ENCODE measurements at regions not wholly inside any gene's neighbourhood (a gene's known extent, or its start where the extent isn't known, plus 50 kb on each side); places are given as distances from the start of the nearest gene placed in this dataset.

- no peak for DNase-seq (ENCODE audit: low read depth)
- TF ChIP-seq CTCF (IDR thresholded peaks at IDR 0.05; ENCODE audit: low read depth, low read length, missing control alignments): no peak
- no peak overlapping the region for H3K4me3 ChIP-seq (ENCODE audit: low read depth, low read length)
Measured at GRCh38 chr15:35743321-35743720, 197.4 kb upstream of the DPH6 start.

- TF ChIP-seq CTCF (IDR thresholded peaks at IDR 0.05; ENCODE audit: low read depth, low read length, missing control alignments): no peak
- DNase-seq (ENCODE audit: low read depth): no peak
- H3K4me3 ChIP-seq (ENCODE audit: low read depth, low read length): no peak overlapping the region
Measured at GRCh38 chr15:35746121-35746520, 200.2 kb upstream of the DPH6 start.

GRCh38 chr15:35748105-35748504, 202.1 kb upstream of the DPH6 start:
- DNase-seq (ENCODE audit: low read depth): no peak
- no peak overlapping the region for H3K4me3 ChIP-seq (ENCODE audit: low read depth, low read length)
- no peak for TF ChIP-seq CTCF (IDR thresholded peaks at IDR 0.05; ENCODE audit: low read depth, low read length, missing control alignments)

- H3K4me3 ChIP-seq (ENCODE audit: low read depth, low read length): no peak overlapping the region
- no peak for TF ChIP-seq CTCF (IDR thresholded peaks at IDR 0.05; ENCODE audit: low read depth, low read length, missing control alignments)
- DNase-seq (ENCODE audit: low read depth): no peak
Measured at GRCh38 chr15:35750051-35750450, 204.1 kb upstream of the DPH6 start.

- peak; percentile 19 for DNase-seq (ENCODE audit: low read depth)
- peak; percentile 83 for TF ChIP-seq CTCF (IDR thresholded peaks at IDR 0.05; ENCODE audit: low read depth, low read length, missing control alignments)
- H3K4me3 ChIP-seq (ENCODE audit: low read depth, low read length): no peak overlapping the region
Measured at GRCh38 chr15:35751413-35752133, 205.6 kb upstream of the DPH6 start.

GRCh38 chr15:35752134-35752466, 206.1 kb upstream of the DPH6 start:
- no peak overlapping the region for H3K4me3 ChIP-seq (ENCODE audit: low read depth, low read length)
- no peak for TF ChIP-seq CTCF (IDR thresholded peaks at IDR 0.05; ENCODE audit: low read depth, low read length, missing control alignments)
- DNase-seq (ENCODE audit: low read depth): no peak

- no peak for DNase-seq (ENCODE audit: low read depth)
- H3K4me3 ChIP-seq (ENCODE audit: low read depth, low read length): no peak overlapping the region
- TF ChIP-seq CTCF (IDR thresholded peaks at IDR 0.05; ENCODE audit: low read depth, low read length, missing control alignments): no peak
Measured at GRCh38 chr15:35753486-35753885, 207.5 kb upstream of the DPH6 start.
